ENCODE measurements at regions not wholly inside any gene's neighbourhood (a gene's known extent, or its start where the extent isn't known, plus 50 kb on each side); places are given as distances from the start of the nearest gene placed in this dataset.

GRCh38 chr14:37889087-37889486 is 293.7 kb downstream of the TTC6 start:
- TF ChIP-seq CTCF (IDR thresholded peaks at IDR 0.05) (no peak), POLR2A (IDR thresholded peaks at IDR 0.05) (no peak)
